Lower lobe of right lung (tissue), 2 donors: ENCODE measurements at regions not wholly inside any gene's neighbourhood (a gene's known extent, or its start where the extent isn't known, plus 50 kb on each side); places are given as distances from the start of the nearest gene placed in this dataset.

Experiments
- ATAC-seq, 2 donors: fragments of 200-7000 bp; cut with Tn5 transposase; one replicate each; pipeline ENCODE4 v1.9.1; 2020 to 2022; ENCODE audit warnings: mild to moderate bottlenecking in 2 of 2, moderate library complexity in 2 of 2
- DNase-seq: peaks from one replicate; pipeline ENCODE4 v3.0.0-alpha.2; 2020
- H3K27ac ChIP-seq: fragments of 200-600 bp; one replicate; pipeline ENCODE4 v1.8.0; 2022
- H3K27me3 ChIP-seq: fragments of 200-600 bp; one replicate; pipeline ENCODE4 v1.8.0; 2022; ENCODE audit warnings: low read depth
- H3K36me3 ChIP-seq: fragments of 200-600 bp; one replicate; pipeline ENCODE4 v1.8.0; 2022; ENCODE audit warnings: mild to moderate bottlenecking
- H3K4me1 ChIP-seq: fragments of 200-600 bp; one replicate; pipeline ENCODE4 v1.8.0; 2022
- H3K4me3 ChIP-seq: fragments of 200-600 bp; one replicate; pipeline ENCODE4 v1.8.0; 2022; ENCODE audit warnings: mild to moderate bottlenecking
- H3K9me3 ChIP-seq: fragments of 200-600 bp; one replicate; pipeline ENCODE4 v1.8.0; 2022
- intact Hi-C: fragments of 100-400 bp; cut with DNase I; formaldehyde crosslinking; loops from one replicate; pipeline ENCODE4 v1.11.0; 2022
- TF ChIP-seq, protein P1 (sequence below): fragments of 200-600 bp; IDR thresholded peaks from one replicate; pipeline ENCODE4 v1.8.0; 2022; ENCODE audit warnings: antibody characterized with exemption, mild to moderate bottlenecking
- donor health status: DM: no; HTN: yes; CAD: no; lungs with severe emphysema.

DNA sequence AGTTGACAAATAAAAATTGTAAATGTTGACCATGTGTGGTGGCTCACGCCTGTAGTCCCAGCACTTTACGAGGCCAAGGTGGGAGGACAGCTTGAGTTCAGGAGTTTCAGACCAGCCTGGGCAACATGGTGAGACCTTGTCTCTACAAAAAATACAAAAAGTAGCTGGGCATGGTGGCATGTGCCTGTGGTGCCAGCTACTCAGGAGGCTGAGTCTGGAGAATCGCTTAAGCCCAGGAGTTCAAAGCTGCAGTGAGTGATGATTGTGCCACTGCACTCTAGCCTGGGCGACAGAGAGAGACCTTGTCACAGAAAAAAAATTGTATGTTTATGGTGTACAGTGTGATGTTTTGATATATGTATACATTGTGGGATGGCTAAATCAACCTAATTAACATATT is 119.6 kb downstream of the NPIPB5 start:
- Histone ChIP-seq H3K27me3 (peaks cover 16% of the 10 kb centered on the region), H3K36me3 (no peaks in the 10 kb centered on the region), H3K9me3 (no peaks in the 10 kb centered on the region), H3K4me3 (no peak overlapping the region), H3K4me1 (no peaks in the 10 kb centered on the region), H3K27ac (no peak overlapping the region)
- ATAC-seq (no peak), DNase-seq (no peak)
- TF ChIP-seq, protein P1, sequence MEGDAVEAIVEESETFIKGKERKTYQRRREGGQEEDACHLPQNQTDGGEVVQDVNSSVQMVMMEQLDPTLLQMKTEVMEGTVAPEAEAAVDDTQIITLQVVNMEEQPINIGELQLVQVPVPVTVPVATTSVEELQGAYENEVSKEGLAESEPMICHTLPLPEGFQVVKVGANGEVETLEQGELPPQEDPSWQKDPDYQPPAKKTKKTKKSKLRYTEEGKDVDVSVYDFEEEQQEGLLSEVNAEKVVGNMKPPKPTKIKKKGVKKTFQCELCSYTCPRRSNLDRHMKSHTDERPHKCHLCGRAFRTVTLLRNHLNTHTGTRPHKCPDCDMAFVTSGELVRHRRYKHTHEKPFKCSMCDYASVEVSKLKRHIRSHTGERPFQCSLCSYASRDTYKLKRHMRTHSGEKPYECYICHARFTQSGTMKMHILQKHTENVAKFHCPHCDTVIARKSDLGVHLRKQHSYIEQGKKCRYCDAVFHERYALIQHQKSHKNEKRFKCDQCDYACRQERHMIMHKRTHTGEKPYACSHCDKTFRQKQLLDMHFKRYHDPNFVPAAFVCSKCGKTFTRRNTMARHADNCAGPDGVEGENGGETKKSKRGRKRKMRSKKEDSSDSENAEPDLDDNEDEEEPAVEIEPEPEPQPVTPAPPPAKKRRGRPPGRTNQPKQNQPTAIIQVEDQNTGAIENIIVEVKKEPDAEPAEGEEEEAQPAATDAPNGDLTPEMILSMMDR = no peak
- intact Hi-C loops = no loop called here

DNA sequence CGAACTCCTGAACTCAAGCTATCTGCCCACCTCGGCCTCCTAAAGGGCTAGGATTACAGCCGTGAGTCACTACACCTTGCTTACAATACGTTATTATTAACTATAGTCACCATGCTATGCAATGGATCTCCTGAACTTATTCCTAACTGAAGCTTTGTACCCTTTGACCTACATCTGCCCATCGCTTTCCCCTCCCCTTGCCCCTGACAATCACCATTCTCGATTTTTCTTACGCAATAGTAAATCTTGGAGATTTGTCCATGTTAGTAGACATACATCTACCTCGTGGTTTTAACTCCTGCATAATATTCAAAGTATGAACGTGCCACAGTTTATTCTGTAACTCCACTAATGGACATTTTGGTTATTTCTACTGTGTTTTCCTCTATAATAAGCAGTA is 120.6 kb downstream of the NPIPB5 start:
- intact Hi-C loops = no loop called here
- peaks cover 16% of the 10 kb centered on the region for H3K27me3 ChIP-seq
- DNase-seq = no peak
- H3K4me3 ChIP-seq = no peak overlapping the region
- TF ChIP-seq, protein P1 = no peak
- no peak for ATAC-seq
- H3K4me1 ChIP-seq = no peaks in the 10 kb centered on the region
- H3K9me3 ChIP-seq = no peaks in the 10 kb centered on the region
- no peaks in the 10 kb centered on the region for H3K36me3 ChIP-seq
- H3K27ac ChIP-seq = no peak overlapping the region

DNA sequence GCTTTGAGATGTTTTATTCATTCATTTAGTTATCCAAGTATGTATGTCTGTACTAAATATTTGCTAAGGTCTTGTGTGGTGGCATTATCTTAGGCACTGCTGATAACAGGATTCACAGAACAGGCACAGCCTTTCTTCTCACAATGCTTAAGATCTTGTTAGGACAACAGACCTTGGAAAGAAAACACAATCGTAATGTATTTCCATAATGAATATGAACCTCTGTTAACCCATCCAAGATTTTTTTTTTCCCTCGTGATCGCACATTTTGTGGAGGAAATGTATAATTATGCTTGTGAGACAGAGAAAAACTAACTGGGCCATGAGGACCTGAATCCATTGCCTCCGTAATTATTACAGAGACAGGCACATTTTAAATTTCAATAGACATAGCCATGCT is 121.9 kb downstream of the NPIPB5 start:
- no peak overlapping the region for H3K27ac ChIP-seq
- DNase-seq (no peak), ATAC-seq (no peak)
- intact Hi-C loops = no loop called here
- no peaks in the 10 kb centered on the region for H3K9me3 ChIP-seq
- H3K27me3 ChIP-seq = peaks cover 12% of the 10 kb centered on the region
- H3K4me3 ChIP-seq = no peak overlapping the region
- no peaks in the 10 kb centered on the region for H3K4me1 ChIP-seq
- TF ChIP-seq, protein P1 = no peak
- H3K36me3 ChIP-seq = no peaks in the 10 kb centered on the region

DNA sequence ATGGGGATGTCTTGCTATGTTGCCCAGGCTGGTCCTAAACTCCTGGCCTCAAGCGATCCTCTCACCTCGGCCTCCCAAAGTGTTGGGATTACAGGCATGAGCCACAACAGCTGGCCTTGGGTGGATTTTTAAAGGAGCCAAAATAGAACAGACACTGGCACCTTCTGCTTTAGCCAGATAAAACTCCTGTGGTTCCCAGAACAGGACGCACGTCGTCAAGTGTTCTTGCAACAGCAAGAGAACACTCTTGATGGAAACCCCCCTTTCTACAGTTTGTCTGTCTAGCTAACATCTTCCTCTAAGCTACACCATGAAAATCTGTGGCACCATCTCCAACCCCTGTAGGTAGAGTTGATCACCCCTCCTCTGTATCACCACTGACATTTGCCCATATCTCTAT is 122.6 kb downstream of the NPIPB5 start:
- no peak overlapping the region for H3K4me3 ChIP-seq
- no peak overlapping the region for H3K27ac ChIP-seq
- no peaks in the 10 kb centered on the region for H3K9me3 ChIP-seq
- TF ChIP-seq, protein P1 = no peak
- intact Hi-C loops = no loop called here
- no peaks in the 10 kb centered on the region for H3K36me3 ChIP-seq
- no peak for DNase-seq
- H3K4me1 ChIP-seq = no peaks in the 10 kb centered on the region
- H3K27me3 ChIP-seq = peaks cover 12% of the 10 kb centered on the region
- no peak for ATAC-seq

DNA sequence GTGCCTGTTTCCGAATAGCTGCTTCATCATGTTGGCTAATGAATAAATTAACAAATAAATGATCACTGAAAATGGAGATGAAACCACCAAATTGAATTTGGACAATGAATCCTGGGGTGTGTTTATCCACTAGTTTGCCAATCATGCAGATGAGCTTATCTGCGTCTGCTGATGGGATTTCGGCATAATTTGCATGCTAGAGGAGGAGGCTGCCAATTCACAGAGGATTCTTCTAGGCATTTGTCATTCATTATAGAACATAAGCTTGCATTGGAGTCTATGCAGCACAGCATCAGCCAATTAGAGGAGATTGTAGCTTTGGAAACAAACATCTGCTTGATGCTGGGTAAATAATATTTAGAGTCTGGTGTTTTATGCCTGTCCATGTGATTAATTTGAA is 123.1 kb downstream of the NPIPB5 start:
- DNase-seq (no peak), ATAC-seq (no peak)
- Histone ChIP-seq H3K4me3 (no peak overlapping the region), H3K27ac (no peak overlapping the region), H3K27me3 (peaks cover 12% of the 10 kb centered on the region), H3K4me1 (no peaks in the 10 kb centered on the region), H3K9me3 (no peaks in the 10 kb centered on the region), H3K36me3 (no peaks in the 10 kb centered on the region)
- intact Hi-C loops = no loop called here
- TF ChIP-seq, protein P1 = no peak

DNA sequence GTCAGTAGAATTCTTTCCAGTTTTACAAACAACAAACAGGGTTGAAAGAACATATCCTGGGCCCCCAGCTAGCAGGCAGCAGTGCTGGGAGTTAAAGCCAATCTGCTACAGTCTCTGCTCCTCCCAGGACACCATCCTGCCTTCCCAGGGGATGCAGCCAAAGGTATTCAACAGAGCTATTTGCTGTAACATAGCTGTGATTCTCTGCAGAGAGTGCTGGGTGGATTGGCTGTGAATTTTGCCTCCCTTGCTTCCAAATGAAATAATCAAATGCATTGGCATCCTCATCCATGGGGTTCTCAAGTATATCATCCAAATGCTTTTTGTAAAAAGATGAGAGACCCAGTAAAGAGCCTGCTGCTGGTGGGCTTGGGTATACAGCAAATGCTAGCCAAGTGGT is 124.3 kb downstream of the NPIPB5 start:
- H3K4me1 ChIP-seq = no peaks in the 10 kb centered on the region
- no peak for ATAC-seq
- TF ChIP-seq, protein P1 = no peak
- peaks cover 12% of the 10 kb centered on the region for H3K27me3 ChIP-seq
- H3K9me3 ChIP-seq = no peaks in the 10 kb centered on the region
- intact Hi-C loops = no loop called here
- no peaks in the 10 kb centered on the region for H3K36me3 ChIP-seq
- H3K27ac ChIP-seq = no peak overlapping the region
- H3K4me3 ChIP-seq = no peak overlapping the region
- no peak for DNase-seq
